A549 (cell line): ENCODE measurements at regions not wholly inside any gene's neighbourhood (a gene's known extent, or its start where the extent isn't known, plus 50 kb on each side); places are given as distances from the start of the nearest gene placed in this dataset.

Experiments used
- CTCF ChIP-seq: fragments of >200 bp; sonication (Bioruptor Twin); formaldehyde crosslinking; IDR thresholded peaks from 3 replicates; pipeline ENCODE4 v1.5.1; 2016
- EP300 ChIP-seq, 2 experiments: fragments of >200 bp; sonication (Bioruptor Twin); formaldehyde crosslinking; IDR thresholded peaks; 2 replicates in 1 of 2; 3 replicates in 1 of 2; pipeline ENCODE4 v1.6.1; 2016 to 2017
- POLR2A ChIP-seq: IDR thresholded peaks from 2 replicates; pipeline ENCODE4 v1.6.1; 2012; ENCODE audit warnings: mild to moderate bottlenecking, low read length

GRCh38 chr21:29396951-29397455 is 98.3 kb downstream of the BACH1 start:
- TF ChIP-seq CTCF (no peak), POLR2A (no peak), EP300 (IDR thresholded peaks at IDR 0.05) (no peak)
